ENCODE measurements at regions not wholly inside any gene's neighbourhood (a gene's known extent, or its start where the extent isn't known, plus 50 kb on each side); places are given as distances from the start of the nearest gene placed in this dataset.
A peak's percentile ranks its signal among the peaks of the same experiment; 100 is the strongest.

DNA sequence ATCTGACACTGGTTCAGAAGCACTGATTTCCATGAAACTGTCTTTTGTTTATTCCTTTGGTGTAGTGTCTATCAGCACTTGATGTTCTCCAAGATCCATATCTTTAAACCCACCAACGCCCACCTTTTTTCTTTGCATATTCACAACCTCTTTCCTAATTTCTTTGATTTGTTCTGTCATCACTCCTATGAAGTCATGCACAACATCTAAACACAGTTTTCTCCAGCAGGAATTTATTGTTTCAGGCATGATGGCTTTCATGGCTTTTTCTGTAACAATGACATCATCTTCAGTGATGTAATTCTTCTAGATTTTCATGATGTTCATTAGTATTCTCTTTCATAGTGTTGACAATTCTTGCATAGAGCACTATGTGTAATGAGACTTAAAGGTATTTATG is 219.6 kb upstream of the POU1F1 start:
- TF ChIP-seq ZNF768 (tag by site-specific recombination; IDR thresholded peaks at IDR 0.05) (no peak), ZNF274 (IDR thresholded peaks at IDR 0.05; ENCODE audit: low read length) (no peak), ZNF274 (tag by site-specific recombination; IDR thresholded peaks at IDR 0.05; ENCODE audit: borderline replicate concordance) (no peak), ZBTB20 (tag by site-specific recombination; IDR thresholded peaks at IDR 0.05) (no peak), MYNN (tag by site-specific recombination; IDR thresholded peaks at IDR 0.05; ENCODE audit: borderline replicate concordance) (no peak), YY1 (tag by site-specific recombination; IDR thresholded peaks at IDR 0.05) (no peak)
- TF ChIP-seq, protein P1, sequence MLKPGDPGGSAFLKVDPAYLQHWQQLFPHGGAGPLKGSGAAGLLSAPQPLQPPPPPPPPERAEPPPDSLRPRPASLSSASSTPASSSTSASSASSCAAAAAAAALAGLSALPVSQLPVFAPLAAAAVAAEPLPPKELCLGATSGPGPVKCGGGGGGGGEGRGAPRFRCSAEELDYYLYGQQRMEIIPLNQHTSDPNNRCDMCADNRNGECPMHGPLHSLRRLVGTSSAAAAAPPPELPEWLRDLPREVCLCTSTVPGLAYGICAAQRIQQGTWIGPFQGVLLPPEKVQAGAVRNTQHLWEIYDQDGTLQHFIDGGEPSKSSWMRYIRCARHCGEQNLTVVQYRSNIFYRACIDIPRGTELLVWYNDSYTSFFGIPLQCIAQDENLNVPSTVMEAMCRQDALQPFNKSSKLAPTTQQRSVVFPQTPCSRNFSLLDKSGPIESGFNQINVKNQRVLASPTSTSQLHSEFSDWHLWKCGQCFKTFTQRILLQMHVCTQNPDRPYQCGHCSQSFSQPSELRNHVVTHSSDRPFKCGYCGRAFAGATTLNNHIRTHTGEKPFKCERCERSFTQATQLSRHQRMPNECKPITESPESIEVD (tag by site-specific recombination; IDR thresholded peaks at IDR 0.05) = peak; percentile 89
- TF ChIP-seq, protein P2, sequence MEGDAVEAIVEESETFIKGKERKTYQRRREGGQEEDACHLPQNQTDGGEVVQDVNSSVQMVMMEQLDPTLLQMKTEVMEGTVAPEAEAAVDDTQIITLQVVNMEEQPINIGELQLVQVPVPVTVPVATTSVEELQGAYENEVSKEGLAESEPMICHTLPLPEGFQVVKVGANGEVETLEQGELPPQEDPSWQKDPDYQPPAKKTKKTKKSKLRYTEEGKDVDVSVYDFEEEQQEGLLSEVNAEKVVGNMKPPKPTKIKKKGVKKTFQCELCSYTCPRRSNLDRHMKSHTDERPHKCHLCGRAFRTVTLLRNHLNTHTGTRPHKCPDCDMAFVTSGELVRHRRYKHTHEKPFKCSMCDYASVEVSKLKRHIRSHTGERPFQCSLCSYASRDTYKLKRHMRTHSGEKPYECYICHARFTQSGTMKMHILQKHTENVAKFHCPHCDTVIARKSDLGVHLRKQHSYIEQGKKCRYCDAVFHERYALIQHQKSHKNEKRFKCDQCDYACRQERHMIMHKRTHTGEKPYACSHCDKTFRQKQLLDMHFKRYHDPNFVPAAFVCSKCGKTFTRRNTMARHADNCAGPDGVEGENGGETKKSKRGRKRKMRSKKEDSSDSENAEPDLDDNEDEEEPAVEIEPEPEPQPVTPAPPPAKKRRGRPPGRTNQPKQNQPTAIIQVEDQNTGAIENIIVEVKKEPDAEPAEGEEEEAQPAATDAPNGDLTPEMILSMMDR (tag by site-specific recombination; IDR thresholded peaks at IDR 0.05) = no peak

All from HEK293 (cell line).